ENCODE measurements at regions not wholly inside any gene's neighbourhood (a gene's known extent, or its start where the extent isn't known, plus 50 kb on each side); places are given as distances from the start of the nearest gene placed in this dataset.

DNA sequence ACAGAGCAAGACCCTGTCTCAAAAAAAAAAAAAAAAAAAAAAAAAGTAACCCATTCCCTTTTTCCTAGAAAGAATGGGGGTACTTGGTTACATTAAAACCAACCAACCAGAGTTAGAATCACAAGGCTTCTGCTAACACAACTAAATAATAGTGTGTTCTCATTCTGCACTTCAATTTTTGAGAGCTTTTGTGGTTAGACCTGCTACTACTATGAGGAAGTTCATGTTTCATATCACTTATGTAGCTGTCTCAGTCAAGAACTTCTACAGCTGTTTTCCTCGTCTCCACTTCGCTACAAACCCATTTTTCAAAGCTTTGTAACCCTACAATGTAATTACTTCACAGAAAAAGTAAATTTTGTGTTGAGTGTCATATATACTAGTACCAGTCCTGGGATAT lies 58.3 kb downstream of the PDHA2 start:
- H3F3A ChIP-seq (replicated peaks; ENCODE audit: low read depth) = no peaks in the 10 kb centered on the region
- H3K36me3 ChIP-seq (ENCODE audit: insufficient read depth) = no peaks in the 10 kb centered on the region
- 0 out of 2 replicates have a peak overlapping the region, but pooled peaks have one; percentile 64 for H2AFZ ChIP-seq
- no peak overlapping the region for H3K4me3 ChIP-seq
- Mint-ChIP-seq H3K36me3 (ENCODE audit: low read depth) (no peaks in the 10 kb centered on the region), H3K4me3 (no peak overlapping the region), H3K27ac (no peak overlapping the region), H3K27me3 (ENCODE audit: insufficient read depth, low read depth, poor library complexity) (no peaks in the 10 kb centered on the region), H3K9me3 (no peaks in the 10 kb centered on the region; the same call in 2 of the 3 replicates), H3K4me1 (peaks cover 7% of the 10 kb centered on the region; the same call in 2 of the 3 replicates)
- peaks cover 3% of the 10 kb centered on the region; the same call in 1 of the 2 replicates for H3K9me2 ChIP-seq (ENCODE audit: insufficient read depth)
- ATAC-seq (no peak), DNase-seq (ENCODE audit: low spot score) (no peak)
- TF ChIP-seq ZNF331 (CRISPR knock-in tag; IDR thresholded peaks at IDR 0.05; ENCODE audit: low read depth) (no peak), JUNB (IDR thresholded peaks at IDR 0.05; ENCODE audit: unreplicated experiment) (no peak), POLR2AphosphoS5 (IDR thresholded peaks at IDR 0.05; ENCODE audit: low read depth) (no peak), EZH2 (IDR thresholded peaks at IDR 0.05; ENCODE audit: low read depth, unreplicated experiment) (no peak), STAT1 (IDR thresholded peaks at IDR 0.05; ENCODE audit: unreplicated experiment) (no peak), ZNF114 (CRISPR knock-in tag; IDR thresholded peaks at IDR 0.05) (no peak), CREB1 (CRISPR knock-in tag; IDR thresholded peaks at IDR 0.05; ENCODE audit: low read depth) (no peak), NANOG (IDR thresholded peaks at IDR 0.05; ENCODE audit: borderline replicate concordance) (no peak), EZH2phosphoT487 (IDR thresholded peaks at IDR 0.05; ENCODE audit: unreplicated experiment) (no peak)
- TF ChIP-seq, protein P1, sequence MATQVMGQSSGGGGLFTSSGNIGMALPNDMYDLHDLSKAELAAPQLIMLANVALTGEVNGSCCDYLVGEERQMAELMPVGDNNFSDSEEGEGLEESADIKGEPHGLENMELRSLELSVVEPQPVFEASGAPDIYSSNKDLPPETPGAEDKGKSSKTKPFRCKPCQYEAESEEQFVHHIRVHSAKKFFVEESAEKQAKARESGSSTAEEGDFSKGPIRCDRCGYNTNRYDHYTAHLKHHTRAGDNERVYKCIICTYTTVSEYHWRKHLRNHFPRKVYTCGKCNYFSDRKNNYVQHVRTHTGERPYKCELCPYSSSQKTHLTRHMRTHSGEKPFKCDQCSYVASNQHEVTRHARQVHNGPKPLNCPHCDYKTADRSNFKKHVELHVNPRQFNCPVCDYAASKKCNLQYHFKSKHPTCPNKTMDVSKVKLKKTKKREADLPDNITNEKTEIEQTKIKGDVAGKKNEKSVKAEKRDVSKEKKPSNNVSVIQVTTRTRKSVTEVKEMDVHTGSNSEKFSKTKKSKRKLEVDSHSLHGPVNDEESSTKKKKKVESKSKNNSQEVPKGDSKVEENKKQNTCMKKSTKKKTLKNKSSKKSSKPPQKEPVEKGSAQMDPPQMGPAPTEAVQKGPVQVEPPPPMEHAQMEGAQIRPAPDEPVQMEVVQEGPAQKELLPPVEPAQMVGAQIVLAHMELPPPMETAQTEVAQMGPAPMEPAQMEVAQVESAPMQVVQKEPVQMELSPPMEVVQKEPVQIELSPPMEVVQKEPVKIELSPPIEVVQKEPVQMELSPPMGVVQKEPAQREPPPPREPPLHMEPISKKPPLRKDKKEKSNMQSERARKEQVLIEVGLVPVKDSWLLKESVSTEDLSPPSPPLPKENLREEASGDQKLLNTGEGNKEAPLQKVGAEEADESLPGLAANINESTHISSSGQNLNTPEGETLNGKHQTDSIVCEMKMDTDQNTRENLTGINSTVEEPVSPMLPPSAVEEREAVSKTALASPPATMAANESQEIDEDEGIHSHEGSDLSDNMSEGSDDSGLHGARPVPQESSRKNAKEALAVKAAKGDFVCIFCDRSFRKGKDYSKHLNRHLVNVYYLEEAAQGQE (IDR thresholded peaks at IDR 0.05; ENCODE audit: unreplicated experiment) = no peak
- TF ChIP-seq, protein P2, sequence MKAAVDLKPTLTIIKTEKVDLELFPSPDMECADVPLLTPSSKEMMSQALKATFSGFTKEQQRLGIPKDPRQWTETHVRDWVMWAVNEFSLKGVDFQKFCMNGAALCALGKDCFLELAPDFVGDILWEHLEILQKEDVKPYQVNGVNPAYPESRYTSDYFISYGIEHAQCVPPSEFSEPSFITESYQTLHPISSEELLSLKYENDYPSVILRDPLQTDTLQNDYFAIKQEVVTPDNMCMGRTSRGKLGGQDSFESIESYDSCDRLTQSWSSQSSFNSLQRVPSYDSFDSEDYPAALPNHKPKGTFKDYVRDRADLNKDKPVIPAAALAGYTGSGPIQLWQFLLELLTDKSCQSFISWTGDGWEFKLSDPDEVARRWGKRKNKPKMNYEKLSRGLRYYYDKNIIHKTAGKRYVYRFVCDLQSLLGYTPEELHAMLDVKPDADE (IDR thresholded peaks at IDR 0.05) = no peak
- TF ChIP-seq, protein P3, sequence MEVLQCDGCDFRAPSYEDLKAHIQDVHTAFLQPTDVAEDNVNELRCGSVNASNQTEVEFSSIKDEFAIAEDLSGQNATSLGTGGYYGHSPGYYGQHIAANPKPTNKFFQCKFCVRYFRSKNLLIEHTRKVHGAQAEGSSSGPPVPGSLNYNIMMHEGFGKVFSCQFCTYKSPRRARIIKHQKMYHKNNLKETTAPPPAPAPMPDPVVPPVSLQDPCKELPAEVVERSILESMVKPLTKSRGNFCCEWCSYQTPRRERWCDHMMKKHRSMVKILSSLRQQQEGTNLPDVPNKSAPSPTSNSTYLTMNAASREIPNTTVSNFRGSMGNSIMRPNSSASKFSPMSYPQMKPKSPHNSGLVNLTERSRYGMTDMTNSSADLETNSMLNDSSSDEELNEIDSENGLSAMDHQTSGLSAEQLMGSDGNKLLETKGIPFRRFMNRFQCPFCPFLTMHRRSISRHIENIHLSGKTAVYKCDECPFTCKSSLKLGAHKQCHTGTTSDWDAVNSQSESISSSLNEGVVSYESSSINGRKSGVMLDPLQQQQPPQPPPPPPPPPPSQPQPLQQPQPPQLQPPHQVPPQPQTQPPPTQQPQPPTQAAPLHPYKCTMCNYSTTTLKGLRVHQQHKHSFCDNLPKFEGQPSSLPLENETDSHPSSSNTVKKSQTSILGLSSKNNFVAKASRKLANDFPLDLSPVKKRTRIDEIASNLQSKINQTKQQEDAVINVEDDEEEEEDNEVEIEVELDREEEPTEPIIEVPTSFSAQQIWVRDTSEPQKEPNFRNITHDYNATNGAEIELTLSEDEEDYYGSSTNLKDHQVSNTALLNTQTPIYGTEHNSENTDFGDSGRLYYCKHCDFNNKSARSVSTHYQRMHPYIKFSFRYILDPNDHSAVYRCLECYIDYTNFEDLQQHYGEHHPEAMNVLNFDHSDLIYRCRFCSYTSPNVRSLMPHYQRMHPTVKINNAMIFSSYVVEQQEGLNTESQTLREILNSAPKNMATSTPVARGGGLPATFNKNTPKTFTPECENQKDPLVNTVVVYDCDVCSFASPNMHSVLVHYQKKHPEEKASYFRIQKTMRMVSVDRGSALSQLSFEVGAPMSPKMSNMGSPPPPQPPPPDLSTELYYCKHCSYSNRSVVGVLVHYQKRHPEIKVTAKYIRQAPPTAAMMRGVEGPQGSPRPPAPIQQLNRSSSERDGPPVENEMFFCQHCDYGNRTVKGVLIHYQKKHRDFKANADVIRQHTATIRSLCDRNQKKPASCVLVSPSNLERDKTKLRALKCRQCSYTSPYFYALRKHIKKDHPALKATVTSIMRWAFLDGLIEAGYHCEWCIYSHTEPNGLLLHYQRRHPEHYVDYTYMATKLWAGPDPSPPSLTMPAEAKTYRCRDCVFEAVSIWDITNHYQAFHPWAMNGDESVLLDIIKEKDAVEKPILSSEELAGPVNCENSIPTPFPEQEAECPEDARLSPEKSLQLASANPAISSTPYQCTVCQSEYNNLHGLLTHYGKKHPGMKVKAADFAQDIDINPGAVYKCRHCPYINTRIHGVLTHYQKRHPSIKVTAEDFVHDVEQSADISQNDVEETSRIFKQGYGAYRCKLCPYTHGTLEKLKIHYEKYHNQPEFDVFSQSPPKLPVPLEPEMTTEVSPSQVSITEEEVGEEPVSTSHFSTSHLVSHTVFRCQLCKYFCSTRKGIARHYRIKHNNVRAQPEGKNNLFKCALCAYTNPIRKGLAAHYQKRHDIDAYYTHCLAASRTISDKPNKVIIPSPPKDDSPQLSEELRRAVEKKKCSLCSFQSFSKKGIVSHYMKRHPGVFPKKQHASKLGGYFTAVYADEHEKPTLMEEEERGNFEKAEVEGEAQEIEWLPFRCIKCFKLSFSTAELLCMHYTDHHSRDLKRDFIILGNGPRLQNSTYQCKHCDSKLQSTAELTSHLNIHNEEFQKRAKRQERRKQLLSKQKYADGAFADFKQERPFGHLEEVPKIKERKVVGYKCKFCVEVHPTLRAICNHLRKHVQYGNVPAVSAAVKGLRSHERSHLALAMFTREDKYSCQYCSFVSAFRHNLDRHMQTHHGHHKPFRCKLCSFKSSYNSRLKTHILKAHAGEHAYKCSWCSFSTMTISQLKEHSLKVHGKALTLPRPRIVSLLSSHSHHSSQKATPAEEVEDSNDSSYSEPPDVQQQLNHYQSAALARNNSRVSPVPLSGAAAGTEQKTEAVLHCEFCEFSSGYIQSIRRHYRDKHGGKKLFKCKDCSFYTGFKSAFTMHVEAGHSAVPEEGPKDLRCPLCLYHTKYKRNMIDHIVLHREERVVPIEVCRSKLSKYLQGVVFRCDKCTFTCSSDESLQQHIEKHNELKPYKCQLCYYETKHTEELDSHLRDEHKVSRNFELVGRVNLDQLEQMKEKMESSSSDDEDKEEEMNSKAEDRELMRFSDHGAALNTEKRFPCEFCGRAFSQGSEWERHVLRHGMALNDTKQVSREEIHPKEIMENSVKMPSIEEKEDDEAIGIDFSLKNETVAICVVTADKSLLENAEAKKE (CRISPR knock-in tag; IDR thresholded peaks at IDR 0.05) = no peak
- TF ChIP-seq, protein P4, sequence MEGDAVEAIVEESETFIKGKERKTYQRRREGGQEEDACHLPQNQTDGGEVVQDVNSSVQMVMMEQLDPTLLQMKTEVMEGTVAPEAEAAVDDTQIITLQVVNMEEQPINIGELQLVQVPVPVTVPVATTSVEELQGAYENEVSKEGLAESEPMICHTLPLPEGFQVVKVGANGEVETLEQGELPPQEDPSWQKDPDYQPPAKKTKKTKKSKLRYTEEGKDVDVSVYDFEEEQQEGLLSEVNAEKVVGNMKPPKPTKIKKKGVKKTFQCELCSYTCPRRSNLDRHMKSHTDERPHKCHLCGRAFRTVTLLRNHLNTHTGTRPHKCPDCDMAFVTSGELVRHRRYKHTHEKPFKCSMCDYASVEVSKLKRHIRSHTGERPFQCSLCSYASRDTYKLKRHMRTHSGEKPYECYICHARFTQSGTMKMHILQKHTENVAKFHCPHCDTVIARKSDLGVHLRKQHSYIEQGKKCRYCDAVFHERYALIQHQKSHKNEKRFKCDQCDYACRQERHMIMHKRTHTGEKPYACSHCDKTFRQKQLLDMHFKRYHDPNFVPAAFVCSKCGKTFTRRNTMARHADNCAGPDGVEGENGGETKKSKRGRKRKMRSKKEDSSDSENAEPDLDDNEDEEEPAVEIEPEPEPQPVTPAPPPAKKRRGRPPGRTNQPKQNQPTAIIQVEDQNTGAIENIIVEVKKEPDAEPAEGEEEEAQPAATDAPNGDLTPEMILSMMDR (conservative IDR thresholded peaks at IDR 0.05; ENCODE audit: low read depth in 2 of 2) = no peak
- H3K27ac ChIP-seq (ENCODE audit: low read depth) = no peak overlapping the region
- H3K27me3 ChIP-seq (ENCODE audit: insufficient read depth) = no peaks in the 10 kb centered on the region
- no peak overlapping the region for H3K4me2 ChIP-seq
- H3K79me2 ChIP-seq (replicated peaks; ENCODE audit: insufficient read depth) = no peaks in the 10 kb centered on the region
- peaks cover 13% of the 10 kb centered on the region for H3K4me1 ChIP-seq (ENCODE audit: insufficient read depth)
- H4K20me1 ChIP-seq (replicated peaks; ENCODE audit: insufficient read depth) = no peaks in the 10 kb centered on the region

Measured in GM23338 (cell line).